AG08395 (cell line): ENCODE measurements at regions not wholly inside any gene's neighbourhood (a gene's known extent, or its start where the extent isn't known, plus 50 kb on each side); places are given as distances from the start of the nearest gene placed in this dataset.

Experiments used
- DNase-seq: peaks from one replicate; pipeline ENCODE4 v3.0.0; 2012; ENCODE audit warnings: mixed read lengths, low spot score

GRCh38 chr16:47970291-47970931 lies 185.4 kb downstream of the ABCC12 start:
- DNase-seq = peak; percentile 43

- DNase-seq = no peak
Observed at GRCh38 chr16:47967374-47967773, 188.4 kb downstream of the ABCC12 start.

- no peak for DNase-seq
Observed at GRCh38 chr16:47966325-47966724, 189.5 kb downstream of the ABCC12 start.

GRCh38 chr16:47965439-47965838 lies 190.4 kb downstream of the ABCC12 start:
- DNase-seq = no peak

GRCh38 chr16:47958726-47959125 lies 197.1 kb downstream of the ABCC12 start:
- no peak for DNase-seq

DNA sequence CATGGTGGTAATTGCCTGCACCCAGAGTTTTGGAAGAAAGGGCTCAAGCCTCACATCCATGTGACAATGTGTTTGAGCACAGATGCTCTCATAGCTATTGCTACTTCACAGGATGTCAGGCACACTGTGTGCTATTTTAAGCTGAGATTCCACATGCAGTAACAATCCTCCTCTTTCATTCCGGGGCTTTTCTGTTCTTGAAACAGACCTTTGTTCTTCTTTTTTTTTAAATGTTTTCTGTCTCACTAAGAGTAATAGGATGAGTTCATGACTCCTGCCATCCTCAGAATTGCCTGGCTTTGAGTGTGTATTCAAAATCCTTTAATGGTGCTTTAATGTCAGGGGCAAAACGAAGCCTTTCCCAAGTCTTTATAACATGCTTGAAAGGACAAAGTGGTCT lies 198.9 kb downstream of the ABCC12 start:
- no peak for DNase-seq

DNA sequence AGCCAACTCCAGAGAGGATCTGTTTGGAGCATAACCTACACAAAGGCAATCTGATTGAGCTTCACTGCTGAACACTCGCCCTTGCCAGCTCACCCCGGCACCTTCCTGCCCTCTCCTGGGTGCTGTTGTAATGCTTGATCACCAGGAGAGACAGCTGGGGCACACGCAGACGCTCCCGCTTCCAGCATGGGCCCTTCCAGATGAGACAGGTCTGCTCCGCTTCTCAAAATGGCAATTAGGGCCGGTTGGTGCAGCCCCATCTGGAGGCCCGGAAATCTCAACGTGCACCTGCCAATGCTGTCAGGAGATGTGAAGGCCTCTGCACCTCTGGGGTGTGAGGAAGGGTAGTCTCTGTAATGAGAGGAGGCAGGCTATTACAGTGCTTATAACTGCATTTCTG lies 206.1 kb downstream of the ABCC12 start:
- DNase-seq = no peak

GRCh38 chr16:47949276-47949675 lies 206.5 kb downstream of the ABCC12 start:
- DNase-seq = no peak

DNA sequence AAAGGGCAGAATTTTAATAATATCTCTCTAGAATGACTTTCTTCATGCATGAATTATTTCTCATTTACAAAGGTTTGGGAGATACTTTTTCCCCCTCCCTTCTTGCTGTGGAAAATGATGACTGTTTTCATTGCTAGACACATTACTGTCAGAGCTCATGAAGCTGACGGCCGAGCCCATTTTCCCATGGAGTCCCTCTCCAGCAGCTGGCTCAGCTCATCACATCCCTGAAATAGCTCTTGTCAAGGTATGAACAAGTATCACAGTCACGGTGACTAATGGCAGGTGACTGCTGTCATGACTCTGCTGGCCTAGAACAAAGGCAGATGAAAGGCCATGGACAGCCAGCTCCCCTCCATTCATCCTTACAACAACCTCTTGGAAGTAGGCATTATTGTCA lies 208.1 kb downstream of the ABCC12 start:
- DNase-seq = no peak

- DNase-seq = no peak
Observed at GRCh38 chr16:47946092-47946491, 209.7 kb downstream of the ABCC12 start.

DNA sequence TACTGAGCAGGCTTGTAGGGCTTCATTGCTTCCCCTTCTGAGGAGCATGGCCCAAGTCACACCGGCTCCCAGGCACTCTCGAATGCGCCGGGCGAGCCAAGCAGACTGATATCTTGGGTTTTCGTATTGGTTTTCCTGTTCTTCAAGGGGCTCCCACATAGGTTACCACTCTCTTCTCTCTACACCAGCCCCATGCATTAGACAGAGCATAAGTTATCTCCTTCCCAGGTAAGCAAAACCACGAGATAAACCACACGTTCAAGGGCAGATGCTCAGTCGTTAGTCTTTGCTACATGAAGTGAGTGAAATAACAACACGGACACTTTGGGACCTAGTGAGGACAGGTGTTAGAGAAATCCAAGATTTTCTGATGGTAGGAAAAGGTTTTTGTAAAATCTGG lies 211.2 kb downstream of the ABCC12 start:
- DNase-seq = no peak

DNA sequence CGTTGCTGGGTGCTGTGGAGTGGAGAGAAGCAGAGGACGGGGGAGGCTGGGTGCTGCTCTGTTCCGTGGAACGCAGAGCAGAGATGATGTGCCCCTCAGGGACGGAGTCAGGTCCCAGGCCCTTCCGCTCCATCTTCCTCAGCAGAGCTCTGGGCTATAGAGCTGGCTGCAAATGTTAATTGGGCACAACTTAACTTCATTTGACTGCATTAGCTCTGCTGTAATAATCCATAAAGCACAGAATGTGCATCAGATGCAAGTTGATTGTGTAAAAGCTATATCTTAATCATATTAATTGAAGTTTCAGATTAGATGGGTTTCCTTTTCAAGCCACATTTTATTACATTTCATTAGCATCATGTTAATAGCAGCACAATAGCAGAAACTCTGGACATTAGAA lies 212.6 kb downstream of the ABCC12 start:
- DNase-seq = no peak

DNA sequence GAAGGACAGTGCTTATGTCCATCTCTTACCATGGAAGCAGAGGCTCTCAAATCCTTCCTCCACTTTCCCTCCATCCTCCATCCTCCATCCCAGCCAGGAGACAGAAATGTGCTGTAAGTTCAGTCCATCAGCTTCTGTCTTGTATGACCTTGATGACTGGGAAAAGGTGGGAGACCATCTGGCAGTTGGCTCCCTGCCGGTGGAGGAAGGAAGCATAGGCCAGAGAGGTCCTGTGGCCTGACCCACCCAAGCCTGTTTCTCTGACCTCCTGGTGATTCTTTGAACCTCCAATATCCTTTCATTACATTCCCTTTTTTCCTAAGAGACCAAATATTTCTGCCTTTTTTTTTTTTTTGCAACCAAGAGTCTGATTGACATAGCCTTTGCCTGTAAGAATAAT lies 215.3 kb downstream of the ABCC12 start:
- DNase-seq = no peak

DNA sequence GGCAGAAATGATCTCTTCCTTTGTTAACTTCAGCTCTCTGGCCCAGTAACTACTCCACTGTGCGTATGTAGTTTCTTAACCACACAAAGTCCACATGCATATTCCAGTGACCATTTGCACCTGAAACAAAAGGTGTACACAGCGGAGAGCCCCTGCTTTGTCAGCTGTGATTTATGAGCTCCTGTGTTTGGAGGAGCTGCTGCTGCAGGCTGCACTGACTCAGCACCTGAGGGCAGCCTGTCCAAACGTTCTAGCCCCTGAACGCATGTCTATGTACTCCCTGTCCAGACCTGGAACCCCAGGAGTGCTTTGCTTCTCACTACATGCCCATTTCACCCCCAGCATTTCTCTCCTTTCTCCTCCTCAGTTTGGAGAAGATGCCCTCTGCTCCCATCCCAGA lies 216.1 kb downstream of the ABCC12 start:
- no peak for DNase-seq

DNA sequence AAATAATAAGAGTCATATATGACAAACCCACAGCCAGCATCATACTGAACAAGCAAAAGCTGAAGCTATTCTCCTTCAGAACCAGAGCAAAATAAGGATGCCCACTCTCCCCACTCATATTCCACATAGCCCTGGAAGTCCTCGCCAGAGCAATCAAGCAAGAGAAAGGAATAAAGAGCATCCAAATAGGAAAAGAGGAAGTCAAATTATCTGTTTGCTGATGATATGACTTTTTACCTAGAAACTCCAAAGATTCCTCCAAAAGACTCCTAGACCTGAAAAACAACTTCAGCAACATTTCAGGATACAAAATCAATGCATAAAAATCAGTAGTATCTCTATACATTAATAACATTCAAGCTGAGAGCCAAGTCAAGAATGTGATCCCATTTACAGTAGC lies 217.5 kb downstream of the ABCC12 start:
- no peak for DNase-seq

DNA sequence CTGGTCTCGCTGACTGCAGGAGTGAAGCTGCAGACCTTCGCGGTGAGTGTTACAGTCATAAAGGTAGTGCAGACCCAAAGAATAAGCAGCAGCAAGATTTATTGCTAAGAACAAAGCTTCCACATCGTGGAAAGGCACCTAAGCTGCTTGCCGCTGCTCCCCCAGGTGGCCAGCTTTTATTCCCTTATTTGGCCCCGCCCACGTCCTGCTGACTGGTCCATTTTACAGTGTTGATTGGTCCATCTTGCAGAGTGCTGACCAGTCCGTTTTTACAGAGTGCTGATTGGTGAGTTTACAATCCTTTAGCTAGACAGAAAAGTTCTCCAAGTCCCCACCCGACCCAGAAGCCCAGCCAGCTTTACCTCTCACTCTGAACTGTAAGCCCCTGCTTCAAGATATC lies 227.8 kb downstream of the ABCC12 start:
- DNase-seq = no peak

DNA sequence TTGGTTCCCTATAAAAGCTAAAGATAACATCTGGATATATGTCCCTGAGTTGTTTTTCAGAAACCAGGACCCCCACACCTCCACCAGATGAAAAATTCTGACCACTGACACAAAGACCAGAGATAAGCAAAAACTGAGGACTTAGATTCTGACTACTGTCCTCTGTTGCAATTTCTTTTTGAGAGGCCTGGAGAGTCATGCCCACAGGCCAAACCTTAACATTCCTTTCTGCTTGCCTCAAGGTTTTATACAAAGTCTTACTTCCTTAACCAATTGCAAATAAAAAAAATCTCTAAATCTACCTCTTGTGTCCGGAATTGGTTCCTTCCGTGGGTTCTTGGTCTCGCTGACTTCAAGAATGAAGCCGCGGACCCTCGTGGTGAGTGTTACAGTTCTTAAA lies 228.5 kb downstream of the ABCC12 start:
- DNase-seq = peak; percentile 14

DNA sequence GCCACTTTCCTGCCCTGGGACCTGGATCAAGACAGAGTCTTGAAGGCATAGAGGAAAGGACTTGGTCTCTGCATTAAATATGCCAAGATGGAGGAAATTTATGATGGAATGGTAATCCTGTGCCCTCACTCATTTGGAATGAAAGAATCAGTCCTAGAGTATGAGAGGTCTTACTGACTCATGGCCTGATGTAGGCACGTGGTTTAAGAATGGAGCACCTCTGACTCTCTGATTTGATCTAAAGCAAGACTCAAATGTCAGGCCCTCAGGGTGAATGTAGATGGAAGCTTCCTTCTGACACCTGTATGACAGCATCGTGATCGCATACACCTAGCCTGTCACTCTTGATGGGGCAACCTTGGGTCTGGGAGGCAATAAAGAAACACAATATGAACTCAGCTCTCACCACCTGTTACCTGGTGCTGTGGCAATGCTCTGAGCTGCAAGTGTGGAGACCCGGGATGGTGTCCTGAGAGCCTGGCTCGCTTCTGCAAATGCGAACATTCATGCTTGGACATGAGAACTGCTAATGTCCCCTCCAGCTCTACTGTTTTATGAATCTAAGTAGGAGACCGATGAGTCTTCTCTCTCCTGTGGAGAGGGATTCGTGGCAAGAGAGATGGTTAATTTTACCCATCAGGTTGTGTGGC lies 229.9 kb downstream of the ABCC12 start:
- DNase-seq = no peak

DNA sequence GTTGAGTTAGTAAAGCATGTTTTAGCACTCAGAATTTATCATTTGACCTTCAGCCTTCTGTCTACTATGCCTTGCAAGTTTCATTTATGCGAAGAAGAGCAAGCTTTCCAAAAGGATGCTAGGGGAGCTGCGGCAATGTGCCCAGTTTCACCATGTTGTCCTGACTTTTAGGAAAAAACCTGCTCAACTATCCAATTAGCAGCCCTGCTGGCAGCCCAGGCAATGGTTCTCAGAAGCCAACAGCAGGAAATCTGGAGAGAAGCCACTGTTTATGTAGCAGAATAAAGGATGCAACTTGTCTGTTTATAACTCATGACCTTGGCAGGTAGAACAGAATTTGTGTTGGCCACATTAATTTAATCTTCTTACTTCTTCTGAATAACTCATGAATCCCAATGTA lies 230.8 kb downstream of the ABCC12 start:
- no peak for DNase-seq

GRCh38 chr16:47921535-47921934 lies 234.3 kb downstream of the ABCC12 start:
- no peak for DNase-seq

- DNase-seq = no peak
Observed at GRCh38 chr16:47920709-47921108, 235.1 kb downstream of the ABCC12 start.

- DNase-seq = no peak
Observed at GRCh38 chr16:47917118-47917517, 238.7 kb downstream of the ABCC12 start.

DNA sequence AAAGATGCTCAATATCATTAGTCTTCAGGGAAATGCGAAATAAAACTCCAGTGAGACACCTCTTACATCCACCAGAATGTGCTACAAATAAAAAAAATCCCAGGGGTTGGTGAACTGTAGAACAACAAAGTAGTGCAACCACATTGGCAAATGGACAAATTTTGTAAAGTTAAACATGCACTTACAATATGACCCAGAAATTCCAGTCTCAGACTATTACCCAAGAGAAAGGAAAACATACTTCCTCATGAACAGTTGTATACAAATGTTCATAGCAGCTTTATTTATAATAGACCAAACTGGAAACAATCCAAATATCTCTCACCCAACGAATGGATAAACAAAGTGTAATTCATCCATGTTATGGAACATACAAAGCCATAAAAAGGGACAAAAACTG lies 239.5 kb downstream of the ABCC12 start:
- no peak for DNase-seq

DNA sequence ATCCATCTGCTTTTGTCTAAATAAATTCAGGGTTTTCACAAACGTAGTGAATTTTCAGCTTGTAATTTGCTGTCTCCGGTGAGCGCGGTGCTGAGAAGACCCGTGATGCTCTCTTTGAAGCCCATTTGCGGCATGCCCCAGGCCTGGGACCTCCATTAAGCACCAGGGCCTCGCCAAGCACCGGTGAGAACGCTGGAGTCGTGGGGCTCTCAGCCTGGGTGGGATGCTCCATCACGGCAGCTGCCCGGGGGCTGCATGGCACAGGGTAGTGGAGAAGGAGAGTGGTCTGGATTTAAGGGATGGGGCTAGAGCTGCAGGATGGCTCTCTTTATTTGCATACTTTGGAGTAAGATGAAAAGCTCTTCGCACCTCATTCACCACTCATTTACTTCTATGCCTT lies 248.7 kb downstream of the ABCC12 start:
- no peak for DNase-seq
